ENCODE measurements at regions not wholly inside any gene's neighbourhood (a gene's known extent, or its start where the extent isn't known, plus 50 kb on each side); places are given as distances from the start of the nearest gene placed in this dataset.

DNA sequence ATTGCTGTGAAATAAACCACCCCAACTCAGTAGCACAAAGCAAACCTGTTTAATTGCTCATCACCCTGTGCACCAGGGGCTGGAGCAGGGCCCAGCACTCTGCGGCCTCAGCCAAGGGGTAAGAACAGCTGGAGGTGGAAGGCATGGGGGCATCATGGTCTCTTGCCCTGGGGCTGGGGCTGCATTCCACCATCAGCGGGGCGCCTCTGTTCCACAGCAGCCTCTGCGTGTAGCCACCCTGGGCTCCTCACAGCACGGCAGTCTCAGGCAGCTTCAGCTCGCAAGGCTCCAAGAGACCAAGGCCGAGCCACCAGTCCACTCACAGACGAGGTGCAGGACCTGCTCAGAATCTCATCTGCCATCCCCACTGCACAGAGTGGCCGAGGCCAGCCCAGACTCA, 630.7 kb downstream of the TBC1D22A start:
- no peak for DNase-seq (ENCODE audit: low read depth in 2 of 3, low spot score in 2 of 3)

DNA sequence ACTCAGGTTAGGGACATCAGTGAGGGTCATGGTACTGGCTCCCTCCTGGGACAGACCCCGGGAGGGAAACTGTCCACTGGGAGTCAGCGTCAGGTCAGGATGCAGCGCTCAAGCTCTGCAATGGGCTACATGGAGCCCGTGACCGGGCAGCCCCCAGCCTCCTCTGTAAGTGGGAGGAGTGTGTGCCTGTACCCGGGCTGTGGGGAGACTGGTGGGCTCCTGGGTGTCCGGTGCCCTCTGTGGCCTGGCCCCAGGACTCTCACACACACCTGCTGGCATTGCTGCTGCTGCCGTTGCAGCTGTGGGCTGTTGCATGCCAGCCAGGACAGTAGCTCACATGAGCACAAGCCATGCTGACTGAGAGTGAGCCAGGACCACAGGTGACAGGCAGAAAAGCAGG, 630.3 kb downstream of the TBC1D22A start:
- no peak for DNase-seq (ENCODE audit: low read depth in 2 of 3, low spot score in 2 of 3)

DNA sequence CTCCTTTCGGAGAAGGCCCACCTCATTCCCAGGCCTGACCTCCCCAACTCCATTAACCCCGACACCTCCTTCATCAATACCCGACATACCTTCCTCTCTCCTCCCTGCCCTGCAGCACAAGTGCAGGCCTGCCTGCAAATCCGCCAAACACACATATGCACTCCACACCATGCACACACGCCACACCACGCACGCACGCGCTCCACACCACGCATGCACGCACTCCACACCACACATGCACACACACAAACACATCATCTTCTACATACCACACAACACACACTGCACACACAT, 629.6 kb downstream of the TBC1D22A start:
- no peak for DNase-seq (ENCODE audit: low read depth in 2 of 3, low spot score in 2 of 3)

DNA sequence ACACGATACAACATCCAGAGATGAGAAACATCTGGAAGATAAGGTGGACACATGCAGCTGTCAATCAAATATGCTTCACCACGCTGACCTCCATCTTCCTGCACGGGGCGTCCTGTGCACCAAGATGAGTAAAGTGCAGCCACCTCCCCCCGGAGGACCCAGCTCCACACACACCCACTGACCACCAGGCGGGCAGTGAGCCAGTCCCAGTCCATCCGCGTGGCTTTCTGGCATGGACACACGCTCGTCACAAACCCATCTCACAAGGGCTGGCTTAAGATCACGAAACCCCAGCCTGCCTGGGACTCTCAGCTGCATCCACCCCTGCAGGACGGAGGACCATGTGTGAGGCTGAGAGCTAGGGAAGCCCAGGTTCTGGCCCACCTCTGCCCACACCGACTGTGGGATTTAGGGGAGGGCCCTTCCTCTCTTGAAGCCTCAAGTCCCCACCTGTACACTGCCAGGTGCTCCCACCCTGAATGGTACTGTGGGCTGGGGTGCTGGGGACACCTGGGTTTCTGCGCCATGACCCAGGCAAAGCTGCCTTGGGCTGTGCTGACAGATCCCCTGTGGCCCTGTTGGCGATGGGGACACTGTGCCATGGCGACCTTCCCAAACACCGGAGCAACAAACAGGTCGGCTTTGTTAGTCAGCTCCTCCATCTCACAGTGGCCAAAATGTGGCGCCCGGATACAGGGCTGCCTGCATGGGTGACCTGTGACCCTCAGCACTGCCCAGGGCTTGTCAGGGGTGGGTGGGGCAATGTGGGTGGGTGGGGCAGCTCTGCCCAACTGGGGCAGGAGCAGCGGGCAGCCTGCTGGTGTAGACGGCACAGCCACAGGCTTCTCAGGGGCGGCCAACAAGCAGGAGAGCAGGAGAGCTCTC, 629.0 kb downstream of the TBC1D22A start:
- DNase-seq (ENCODE audit: low read depth in 2 of 3, low spot score in 2 of 3) = no peak

DNA sequence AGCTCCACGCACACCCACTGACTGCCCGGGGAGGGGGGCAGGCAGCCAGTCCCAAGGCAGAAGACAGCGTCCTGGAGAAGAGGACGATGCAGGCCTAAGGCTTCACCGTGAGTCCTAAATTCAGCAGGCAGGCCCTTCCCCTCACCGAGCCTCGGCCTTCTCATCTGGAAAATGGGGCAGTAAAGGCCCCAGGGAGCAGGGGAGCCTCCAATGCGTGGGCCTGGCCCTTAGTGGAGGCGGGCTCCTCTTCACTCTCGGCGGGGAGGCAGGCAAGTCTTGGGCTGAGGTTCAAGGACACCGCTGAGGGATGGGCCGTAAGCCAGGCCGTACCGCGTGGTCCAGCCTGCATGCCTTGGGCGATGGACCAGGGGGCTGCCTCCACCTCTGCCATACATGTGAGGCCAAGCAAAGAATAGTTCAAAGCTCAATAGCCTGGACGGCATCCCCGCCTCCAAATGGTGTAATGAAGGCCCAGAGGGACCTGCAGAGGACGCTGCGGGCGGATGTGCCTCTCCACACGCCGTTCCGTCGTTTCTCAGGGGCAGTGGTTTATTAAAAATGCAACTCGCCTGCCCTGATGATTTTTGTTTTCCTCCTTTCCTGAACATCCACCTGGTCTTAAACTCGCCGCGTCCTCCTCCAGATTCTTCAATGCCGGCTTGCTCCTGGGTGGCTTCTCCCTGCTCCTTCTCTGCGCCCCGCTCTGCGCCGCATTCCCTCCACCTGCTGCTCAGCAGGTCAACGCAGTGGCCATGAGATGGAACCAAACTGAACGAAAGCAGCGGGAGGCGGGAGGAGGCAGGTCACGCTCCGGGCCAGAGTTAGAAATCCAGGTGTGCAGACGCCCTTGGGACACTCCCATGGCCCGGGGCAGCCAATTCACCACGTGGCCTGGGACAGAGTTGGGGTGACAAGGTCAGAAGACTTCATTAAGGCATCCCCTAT, 627.8 kb downstream of the TBC1D22A start:
- no peak for DNase-seq (ENCODE audit: low read depth in 2 of 3, low spot score in 2 of 3)

DNA sequence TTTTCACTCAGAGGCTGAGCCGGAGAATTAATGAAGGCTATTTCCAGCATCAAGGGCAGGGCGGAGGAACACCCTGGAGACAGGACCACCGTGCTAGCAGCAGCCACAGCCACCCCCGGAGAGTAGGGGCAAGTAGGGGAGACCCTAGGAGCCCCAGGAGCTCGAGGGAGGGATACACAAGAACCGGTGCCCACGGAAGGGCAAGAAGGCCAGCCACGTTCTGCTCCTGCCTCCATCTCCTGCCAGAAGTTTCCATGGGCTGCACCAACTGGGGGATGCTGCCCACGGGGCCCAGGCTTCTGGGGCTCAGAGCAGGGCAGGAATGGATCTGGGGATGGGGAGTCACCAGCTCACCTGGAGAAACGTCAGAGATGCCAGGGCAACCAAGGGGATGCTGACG, 626.8 kb downstream of the TBC1D22A start:
- no peak for DNase-seq (ENCODE audit: low read depth in 2 of 3, low spot score in 2 of 3)

DNA sequence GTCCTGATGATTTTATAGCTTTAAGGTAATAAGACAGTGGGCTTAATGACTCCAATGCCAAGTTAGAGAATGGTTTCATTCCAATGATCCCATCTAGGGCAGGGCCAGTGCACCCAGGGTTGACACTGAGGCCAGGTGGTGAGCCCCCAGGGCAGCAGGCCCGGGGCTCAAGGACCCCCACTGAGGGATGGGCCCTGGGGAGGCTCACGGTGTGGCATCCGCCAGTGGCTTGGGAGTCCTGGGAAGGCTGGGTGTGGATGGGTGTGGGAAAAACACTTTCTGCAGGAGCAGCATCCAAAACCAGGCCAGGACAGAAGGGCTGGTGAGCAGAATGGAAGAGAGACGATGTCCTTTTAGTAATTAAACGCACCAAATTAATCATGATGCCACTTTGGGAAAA, 626.3 kb downstream of the TBC1D22A start:
- no peak for DNase-seq (ENCODE audit: low read depth in 2 of 3, low spot score in 2 of 3)

DNA sequence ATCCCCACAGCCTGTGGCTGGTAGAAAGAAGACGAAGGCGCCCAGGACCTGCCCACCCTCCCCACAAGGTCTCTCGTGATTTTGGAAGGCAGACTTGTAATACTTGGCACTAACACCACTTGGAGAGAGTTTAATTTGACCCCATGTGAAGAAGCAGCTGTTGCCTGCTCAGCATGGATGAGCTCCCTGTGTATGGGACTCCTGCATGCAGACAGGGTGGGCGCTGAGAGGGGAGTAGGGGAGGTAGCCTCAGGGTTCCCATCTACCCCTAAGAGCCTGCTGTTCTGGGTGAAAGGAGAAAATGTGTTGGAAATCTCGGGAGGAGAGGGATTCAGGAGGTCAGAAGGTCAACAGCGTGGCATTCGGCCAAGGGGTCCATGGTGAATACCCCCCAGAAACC, 625.9 kb downstream of the TBC1D22A start:
- DNase-seq (ENCODE audit: low read depth in 2 of 3, low spot score in 2 of 3) = no peak

DNA sequence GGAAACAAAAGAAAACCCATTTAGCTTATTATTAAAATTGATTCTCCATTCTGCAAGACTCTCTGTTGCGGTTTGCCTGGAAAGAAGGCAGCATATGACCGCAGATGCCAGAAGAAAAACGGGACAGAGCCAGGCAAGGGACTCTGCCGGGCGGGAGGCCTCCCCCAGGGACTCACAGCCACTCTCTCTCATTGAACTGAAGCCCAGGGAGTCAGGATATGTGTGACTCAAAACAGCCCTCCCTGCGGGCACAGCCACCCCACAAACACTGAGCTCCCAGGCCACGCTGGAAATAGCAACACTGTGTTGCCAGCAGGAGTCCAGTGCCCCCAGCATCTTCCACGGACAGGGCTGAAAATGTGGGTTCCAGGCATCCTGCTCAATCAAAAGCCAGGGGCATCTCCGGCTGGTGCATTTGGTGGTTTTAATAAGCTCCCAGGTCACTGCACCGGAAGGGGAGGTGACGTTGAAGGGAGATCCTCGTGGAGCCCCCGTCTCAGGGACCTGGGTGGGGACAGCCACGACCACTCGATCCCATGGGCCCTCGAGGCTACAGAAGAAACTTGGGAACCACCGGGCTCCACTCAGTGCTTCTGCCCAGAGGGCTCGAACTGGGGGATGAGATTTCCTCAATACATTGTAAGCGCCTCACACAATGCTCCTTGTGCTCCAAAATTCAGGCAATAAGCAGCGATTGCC, 624.5 kb downstream of the TBC1D22A start:
- no peak for DNase-seq (ENCODE audit: low read depth in 2 of 3, low spot score in 2 of 3)

DNA sequence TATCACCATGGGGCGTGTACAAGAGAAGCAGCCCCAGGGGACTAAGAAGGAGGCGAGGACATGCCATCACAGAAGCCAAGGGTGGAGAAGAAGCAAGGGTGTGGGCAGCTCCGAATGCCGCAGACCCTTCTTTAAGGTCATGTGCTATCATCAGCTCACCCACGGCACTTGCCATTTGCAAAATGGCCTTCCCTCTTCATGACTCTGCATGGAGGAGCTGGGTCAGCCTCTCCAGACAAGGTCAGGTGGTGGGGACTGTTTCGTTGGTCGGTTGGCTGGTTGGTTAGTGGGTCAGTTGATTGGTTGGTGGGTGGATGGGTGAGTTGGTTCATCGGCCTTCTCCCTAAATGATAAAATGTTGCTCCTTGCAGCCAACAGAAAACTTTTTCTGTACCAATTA, 622.5 kb downstream of the TBC1D22A start:
- DNase-seq (ENCODE audit: low read depth in 2 of 3, low spot score in 2 of 3) = no peak

DNA sequence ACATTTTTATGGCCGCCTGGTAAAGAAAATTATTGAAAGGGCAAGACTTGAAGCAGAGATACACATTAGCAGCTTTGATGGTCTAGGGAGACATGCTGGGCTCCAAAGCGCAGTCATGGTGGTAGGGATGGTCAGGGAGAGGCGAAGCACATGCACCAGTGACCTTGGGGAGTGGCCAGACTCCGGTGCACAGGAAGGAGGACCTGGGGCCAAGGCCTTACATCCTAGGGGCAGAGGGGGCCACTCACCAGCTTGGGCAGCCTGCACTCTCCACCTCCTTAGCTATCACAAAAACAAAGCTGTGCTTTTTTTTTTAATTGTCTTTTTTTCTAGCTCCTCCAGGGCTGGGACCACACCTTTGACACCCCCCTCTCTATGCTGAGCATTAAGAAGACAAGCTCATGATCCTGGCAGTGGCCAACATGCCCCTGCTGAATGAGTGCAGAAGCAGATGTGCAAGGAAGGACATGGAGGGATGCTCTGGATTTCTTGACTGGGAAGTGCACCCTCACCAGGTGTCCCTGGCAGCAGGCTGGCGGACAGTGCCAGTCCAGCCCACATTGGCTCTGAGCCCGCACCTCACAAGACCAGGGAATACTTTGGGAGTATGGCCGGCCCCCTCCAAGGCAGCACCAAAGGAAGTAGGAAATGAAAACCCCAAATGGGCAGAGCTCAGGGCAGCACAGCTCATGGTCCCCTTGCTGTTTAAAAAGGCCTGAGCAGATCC, 619.9 kb downstream of the TBC1D22A start:
- no peak for DNase-seq (ENCODE audit: low read depth in 2 of 3, low spot score in 2 of 3)

DNA sequence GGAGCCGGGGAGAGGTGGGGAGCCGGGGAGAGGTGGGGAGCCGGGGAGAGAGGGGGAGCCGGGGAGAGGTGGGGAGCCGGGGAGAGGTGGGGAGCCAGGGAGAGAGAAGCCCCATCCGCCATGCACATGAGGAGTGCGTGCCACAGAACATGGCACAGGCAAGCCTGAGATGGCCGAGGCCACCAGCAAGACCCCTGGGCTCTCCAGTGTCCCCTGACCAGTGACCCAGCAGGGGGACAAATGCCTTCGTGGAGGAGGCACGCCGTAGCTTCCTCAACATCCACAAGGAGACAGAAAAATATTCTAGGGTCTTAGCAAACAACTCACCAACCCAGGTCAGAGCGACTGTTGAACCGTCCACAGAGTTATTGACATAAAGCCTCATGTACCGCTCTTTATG, 618.8 kb downstream of the TBC1D22A start:
- no peak for DNase-seq (ENCODE audit: low read depth in 2 of 3, low spot score in 2 of 3)

DNA sequence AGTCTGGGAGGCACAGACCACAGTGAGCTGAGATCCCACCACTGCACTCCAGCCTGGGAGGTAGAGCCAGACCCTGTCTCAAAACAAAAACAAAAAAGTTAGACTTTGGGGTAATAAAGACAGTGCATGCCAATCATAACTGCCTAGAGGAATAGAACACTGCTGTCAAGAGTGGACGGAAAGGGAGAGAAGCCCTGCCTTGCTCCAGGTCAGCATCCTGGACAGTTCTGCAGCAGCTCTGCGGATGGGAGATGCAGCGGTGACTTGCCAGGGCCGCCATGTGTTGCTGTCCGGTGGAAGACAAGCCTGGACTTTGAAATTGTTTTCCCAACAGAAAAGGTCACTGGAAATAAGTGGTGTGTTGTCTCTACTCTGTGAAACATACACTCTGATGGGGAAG, 618.2 kb downstream of the TBC1D22A start:
- DNase-seq (ENCODE audit: low read depth in 2 of 3, low spot score in 2 of 3) = no peak

DNA sequence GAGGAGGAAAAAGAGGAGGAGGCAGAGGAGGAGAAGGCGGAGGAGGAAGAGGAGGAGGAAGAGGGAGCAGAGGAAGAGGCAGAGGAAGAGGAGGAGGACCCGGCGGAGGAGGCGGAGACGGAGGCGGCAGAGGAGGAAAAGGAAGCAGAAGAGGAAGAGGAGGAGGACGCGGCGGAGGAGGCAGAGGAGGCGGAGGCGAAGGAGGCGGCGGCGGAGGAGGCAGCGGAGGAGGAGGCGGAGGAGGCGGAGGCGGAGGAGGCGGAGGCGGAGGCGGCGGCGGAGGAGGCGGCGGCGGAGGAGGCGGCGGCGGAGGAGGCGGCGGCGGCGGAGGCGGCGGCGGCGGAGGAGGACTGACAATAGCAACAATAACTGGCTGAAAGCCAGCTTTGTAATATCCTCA, 616.6 kb downstream of the TBC1D22A start:
- no peak for DNase-seq (ENCODE audit: low read depth in 2 of 3, low spot score in 2 of 3)

DNA sequence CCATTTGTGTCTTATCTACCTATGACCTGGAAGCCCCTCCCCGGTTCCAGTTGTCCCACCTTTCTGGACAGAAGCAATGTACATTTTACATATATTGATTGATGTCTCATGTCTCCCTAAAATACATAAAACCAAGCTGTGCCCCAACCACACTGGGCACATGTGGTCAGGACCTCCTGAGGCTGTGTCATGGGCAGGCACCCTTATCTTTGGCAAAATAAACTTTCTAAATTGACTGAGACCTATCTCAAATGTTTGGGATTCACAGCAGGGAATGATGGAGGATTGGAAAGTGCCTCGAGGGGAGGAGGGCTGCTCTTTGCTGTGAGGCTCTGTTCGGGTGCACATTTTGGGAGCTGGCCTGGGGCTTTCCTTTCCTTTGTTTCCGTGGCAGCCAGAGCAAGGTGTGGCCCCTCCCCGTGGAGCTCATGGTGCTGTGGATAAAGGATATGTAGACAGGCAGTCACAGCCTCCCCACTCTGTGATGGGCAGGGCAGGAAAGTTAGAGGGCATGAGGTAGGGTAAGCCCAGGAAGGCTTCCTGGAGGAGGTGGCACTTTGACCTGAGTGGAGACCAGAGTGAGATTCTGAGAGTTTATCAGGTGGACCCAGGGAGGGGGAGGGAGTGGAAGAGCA, 615.6 kb downstream of the TBC1D22A start:
- DNase-seq (ENCODE audit: low read depth in 2 of 3, low spot score in 2 of 3) = no peak

DNA sequence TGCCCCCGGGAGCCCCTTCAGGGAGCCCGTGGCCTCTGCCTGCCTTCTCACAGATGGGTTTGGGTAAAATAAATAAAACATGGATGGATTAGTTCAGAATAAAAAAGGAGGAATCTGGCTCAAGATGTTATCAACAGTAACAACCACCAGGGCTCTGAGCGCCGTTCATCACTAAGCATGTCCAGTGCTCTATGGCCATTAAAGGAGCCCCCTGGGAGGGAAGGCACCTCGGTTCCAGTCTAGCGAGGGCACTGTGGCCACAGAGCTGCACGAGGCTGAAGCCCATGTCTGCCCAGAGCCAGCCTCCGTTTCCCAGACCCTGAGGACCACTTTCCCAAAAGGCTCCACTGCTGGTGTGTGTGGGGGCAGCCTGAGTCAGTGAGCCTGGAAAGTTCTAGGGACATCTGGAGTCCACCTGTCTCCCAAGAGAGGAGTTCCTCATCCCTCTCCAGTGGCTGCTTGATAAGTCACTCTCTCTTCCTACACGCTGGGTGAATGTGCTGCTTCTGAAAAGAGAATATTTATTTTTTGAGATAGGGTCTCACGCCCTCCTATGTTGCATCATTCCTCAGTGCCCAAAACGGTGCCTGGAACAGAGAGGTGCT, 614.6 kb downstream of the TBC1D22A start:
- DNase-seq (ENCODE audit: low read depth in 2 of 3, low spot score in 2 of 3) = no peak

DNA sequence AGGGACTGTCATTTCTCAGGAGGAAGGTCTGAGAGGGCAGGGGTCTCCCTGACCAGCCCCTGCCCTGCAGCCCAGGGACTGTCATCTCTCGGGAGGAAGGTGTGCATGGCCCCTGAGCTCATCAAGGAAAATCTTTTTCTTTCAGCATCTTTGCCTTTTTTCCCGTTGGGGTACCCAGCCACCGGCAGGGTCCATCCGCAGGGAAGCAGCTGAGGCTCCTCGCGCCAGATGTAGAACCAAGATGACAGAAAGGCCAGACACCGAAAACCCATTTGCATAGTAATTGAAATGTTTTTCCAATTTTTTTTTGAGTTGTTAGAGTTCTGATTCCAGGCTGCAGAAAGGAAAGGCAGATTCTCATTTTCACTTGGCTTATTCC, 613.9 kb downstream of the TBC1D22A start:
- DNase-seq (ENCODE audit: low read depth in 2 of 3, low spot score in 2 of 3) = no peak

DNA sequence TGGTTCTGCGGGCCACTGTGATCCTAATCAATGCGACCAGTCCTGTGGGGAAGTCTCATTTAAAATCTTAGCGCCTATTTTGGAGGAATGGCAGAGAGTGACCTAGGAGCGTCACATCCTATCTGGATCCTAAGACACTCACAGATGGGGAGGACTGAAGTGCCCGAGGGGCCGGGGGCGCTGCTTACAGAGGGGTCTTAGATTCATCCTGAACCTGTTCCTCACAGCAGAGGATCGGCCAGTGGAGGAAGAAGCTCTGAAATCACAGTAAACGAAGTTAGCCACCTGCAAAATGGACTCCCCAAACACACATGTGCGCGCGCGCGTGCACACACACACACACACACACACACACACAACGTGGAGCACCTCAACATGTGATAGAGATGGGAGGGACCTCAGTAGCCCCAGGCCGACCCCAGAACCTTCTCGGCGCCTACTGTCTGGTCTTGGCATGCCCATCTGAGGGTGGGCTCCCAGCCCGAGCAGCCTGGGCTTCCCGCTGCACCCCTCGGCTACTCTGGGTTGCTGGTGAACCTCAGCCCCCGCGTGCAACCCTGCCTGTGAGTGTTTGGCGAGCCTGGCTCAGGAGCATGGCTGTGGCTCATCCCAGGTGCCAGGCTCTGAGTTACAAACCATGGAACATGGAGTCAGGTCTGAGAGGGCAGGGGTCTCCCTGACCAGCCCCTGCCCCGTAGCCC, 613.3 kb downstream of the TBC1D22A start:
- no peak for DNase-seq (ENCODE audit: low read depth in 2 of 3, low spot score in 2 of 3)

DNA sequence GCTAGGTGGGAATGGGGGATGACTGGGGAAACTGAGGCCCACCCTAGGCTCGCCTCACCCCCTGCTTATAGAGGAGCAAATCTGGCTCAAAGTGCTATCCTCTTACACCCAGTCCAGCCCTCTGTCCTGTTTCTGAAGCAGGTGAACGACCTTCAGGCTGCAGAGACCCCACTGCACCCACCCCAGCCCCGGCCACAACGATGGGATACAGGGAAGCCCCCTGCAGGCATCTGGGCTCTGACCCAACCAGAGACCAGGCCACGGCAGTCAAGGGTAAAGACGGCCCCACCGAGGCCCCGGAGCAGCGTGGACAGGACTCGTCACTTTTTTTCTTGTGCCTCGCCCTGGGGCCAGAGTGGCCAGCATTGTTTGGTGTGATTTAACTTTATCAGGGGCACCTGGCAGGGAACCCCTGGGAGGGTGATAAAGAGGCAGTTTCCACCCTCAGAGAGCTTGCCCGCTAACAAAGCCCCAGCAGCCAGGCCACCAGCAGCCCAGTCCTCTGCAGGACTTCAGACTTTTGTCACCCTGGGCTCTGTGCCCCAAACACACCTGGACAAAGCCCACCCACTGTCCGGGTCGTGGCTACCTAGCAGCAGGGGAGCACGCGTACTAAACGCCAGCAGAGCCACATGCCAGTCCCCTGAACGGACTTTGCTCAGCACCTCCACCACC, 612.6 kb downstream of the TBC1D22A start:
- no peak for DNase-seq (ENCODE audit: low read depth in 2 of 3, low spot score in 2 of 3)

Measured in activated CD8-positive, alpha-beta memory T cell treated with anti-CD3 and anti-CD28 coated beads for 48 hours (primary cell).